ENCODE measurements at regions not wholly inside any gene's neighbourhood (a gene's known extent, or its start where the extent isn't known, plus 50 kb on each side); places are given as distances from the start of the nearest gene placed in this dataset.

- no peak for TF ChIP-seq ZBTB40 (IDR thresholded peaks at IDR 0.05)
- TF ChIP-seq ZBTB40 (CRISPR knock-in tag; IDR thresholded peaks at IDR 0.05) = no peak
- no peak for TF ChIP-seq HNRNPL (IDR thresholded peaks at IDR 0.05; ENCODE audit: low read depth, low read length)
- TF ChIP-seq KAT8 (IDR thresholded peaks at IDR 0.05; ENCODE audit: low read depth) = no peak
- no peak for TF ChIP-seq FOXK1 (CRISPR knock-in tag; IDR thresholded peaks at IDR 0.05; ENCODE audit: borderline replicate concordance)
- TF ChIP-seq BRF1 (IDR thresholded peaks at IDR 0.05; ENCODE audit: borderline replicate concordance, extremely low read depth, insufficient read length) = no peak
- no peak for TF ChIP-seq SP1 (CRISPR knock-in tag; IDR thresholded peaks at IDR 0.05)
- TF ChIP-seq ZC3H4 (CRISPR knock-in tag; IDR thresholded peaks at IDR 0.05; ENCODE audit: borderline replicate concordance) = no peak
- no peak for TF ChIP-seq NR2C1 (IDR thresholded peaks at IDR 0.05)
- TF ChIP-seq NR2C1 (tag; IDR thresholded peaks at IDR 0.05) = no peak
- TF ChIP-seq SMARCC2 (IDR thresholded peaks at IDR 0.05; ENCODE audit: low read depth) = peak; percentile 78
- TF ChIP-seq NUFIP1 (IDR thresholded peaks at IDR 0.05; ENCODE audit: partially characterized antibody) = no peak
- peak; percentile 66 to 69 for TF ChIP-seq FOXK2 (conservative IDR thresholded peaks at IDR 0.05 in 1 of 2, IDR thresholded peaks at IDR 0.05 in 1 of 2; ENCODE audit: low read depth in 2 of 2)
- no peak for TF ChIP-seq ATF1 (CRISPR knock-in tag; IDR thresholded peaks at IDR 0.05)
- TF ChIP-seq ATF1 (tag; IDR thresholded peaks at IDR 0.05) = peak; percentile 59; the same call in 1 of the 2 replicates
- TF ChIP-seq, protein P1, sequence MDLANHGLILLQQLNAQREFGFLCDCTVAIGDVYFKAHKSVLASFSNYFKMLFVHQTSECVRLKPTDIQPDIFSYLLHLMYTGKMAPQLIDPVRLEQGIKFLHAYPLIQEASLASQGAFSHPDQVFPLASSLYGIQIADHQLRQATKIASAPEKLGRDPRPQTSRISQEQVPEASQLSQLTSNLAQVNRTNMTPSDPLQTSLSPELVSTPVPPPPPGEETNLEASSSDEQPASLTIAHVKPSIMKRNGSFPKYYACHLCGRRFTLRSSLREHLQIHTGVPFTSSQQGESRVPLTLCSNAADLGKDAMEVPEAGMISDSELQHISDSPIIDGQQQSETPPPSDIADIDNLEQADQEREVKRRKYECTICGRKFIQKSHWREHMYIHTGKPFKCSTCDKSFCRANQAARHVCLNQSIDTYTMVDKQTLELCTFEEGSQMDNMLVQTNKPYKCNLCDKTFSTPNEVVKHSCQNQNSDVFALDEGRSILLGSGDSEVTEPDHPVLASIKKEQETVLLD (IDR thresholded peaks at IDR 0.05) = no peak
- TF ChIP-seq FOXJ2 (tag; IDR thresholded peaks at IDR 0.05) = no peak
- no peak for TF ChIP-seq HSF4 (CRISPR knock-in tag; IDR thresholded peaks at IDR 0.05; ENCODE audit: borderline replicate concordance)
- TF ChIP-seq ATF7 (IDR thresholded peaks at IDR 0.05) = peak; percentile 76
- TF ChIP-seq HDAC1 (IDR thresholded peaks at IDR 0.05) = peak in 1 of 2 experiments; percentile 28; a peak in 1 of 4 replicates
- no peak for TF ChIP-seq CEBPG (CRISPR knock-in tag; IDR thresholded peaks at IDR 0.05)
- TF ChIP-seq CEBPG (tag; conservative IDR thresholded peaks at IDR 0.05 in 1 of 2, IDR thresholded peaks at IDR 0.05 in 1 of 2) = 0 out of 4 replicates have a peak, but pooled peaks of 1 of the 2 experiments have one; percentile 24
These were observed 78.4 kb upstream of the TSPAN8 start (continued) for GRCh38 chr12:71236133-71236660.
